ENCODE measurements at regions not wholly inside any gene's neighbourhood (a gene's known extent, or its start where the extent isn't known, plus 50 kb on each side); places are given as distances from the start of the nearest gene placed in this dataset.

- intact Hi-C loops (cut with DNase I), result no loop called here
- H3K36me3 ChIP-seq, result no peaks in the 10 kb centered on the region
- no peaks in the 10 kb centered on the region for H3K9me3 ChIP-seq
- no peaks in the 10 kb centered on the region for H3K4me1 ChIP-seq (replicated peaks)
- no peak for DNase-seq (ENCODE audit: low spot score)
- no peaks in the 10 kb centered on the region for H3K27me3 ChIP-seq (replicated peaks; ENCODE audit: insufficient read depth)
- no peak for TF ChIP-seq POLR2A (IDR thresholded peaks at IDR 0.05)
- TF ChIP-seq POLR2AphosphoS5 (IDR thresholded peaks at IDR 0.05), result no peak
- no peak for TF ChIP-seq CTCF (IDR thresholded peaks at IDR 0.05)
- no peak overlapping the region for H3K27ac ChIP-seq
- WGBS, result 96% methylated on average over 1 of the region's 1 CpG
- no peak overlapping the region for H3K4me3 ChIP-seq
Measured at GRCh38 chr3:146382386-146382785, 87.0 kb downstream of the PLSCR2 start.

GRCh38 chr3:146380046-146380445, 89.3 kb downstream of the PLSCR2 start:
- H3K4me1 ChIP-seq (replicated peaks), result no peaks in the 10 kb centered on the region
- no peak overlapping the region for H3K27ac ChIP-seq
- no peaks in the 10 kb centered on the region for H3K9me3 ChIP-seq
- TF ChIP-seq CTCF (IDR thresholded peaks at IDR 0.05) (no peak), POLR2A (IDR thresholded peaks at IDR 0.05) (no peak), POLR2AphosphoS5 (IDR thresholded peaks at IDR 0.05) (no peak)
- H3K36me3 ChIP-seq, result no peaks in the 10 kb centered on the region
- WGBS, result 31% methylated on average over 2 of the region's 2 CpGs
- no peaks in the 10 kb centered on the region for H3K27me3 ChIP-seq (replicated peaks; ENCODE audit: insufficient read depth)
- intact Hi-C loops (cut with DNase I), result no loop called here
- H3K4me3 ChIP-seq, result no peak overlapping the region
- no peak for DNase-seq (ENCODE audit: low spot score)

- DNase-seq (ENCODE audit: low spot score), result no peak
- TF ChIP-seq POLR2A (IDR thresholded peaks at IDR 0.05) (no peak), POLR2AphosphoS5 (IDR thresholded peaks at IDR 0.05) (no peak), CTCF (IDR thresholded peaks at IDR 0.05) (no peak)
Measured at GRCh38 chr3:146375219-146375618, 94.1 kb downstream of the PLSCR2 start.

GRCh38 chr3:146374146-146374545, 95.2 kb downstream of the PLSCR2 start:
- 49% methylated on average over 2 of the region's 2 CpGs for WGBS
- H3K9me3 ChIP-seq, result no peaks in the 10 kb centered on the region
- no peak overlapping the region for H3K4me3 ChIP-seq
- no peaks in the 10 kb centered on the region for H3K36me3 ChIP-seq
- TF ChIP-seq POLR2AphosphoS5 (IDR thresholded peaks at IDR 0.05) (no peak), CTCF (IDR thresholded peaks at IDR 0.05) (no peak), POLR2A (IDR thresholded peaks at IDR 0.05) (no peak)
- no peaks in the 10 kb centered on the region for H3K4me1 ChIP-seq (replicated peaks)
- H3K27ac ChIP-seq, result no peak overlapping the region
- DNase-seq (ENCODE audit: low spot score), result no peak
- intact Hi-C loops (cut with DNase I), result no loop called here
- no peaks in the 10 kb centered on the region for H3K27me3 ChIP-seq (replicated peaks; ENCODE audit: insufficient read depth)

More at GRCh38 chr3:146375219-146375618, 94.1 kb downstream of the PLSCR2 start:
- Histone ChIP-seq H3K27me3 (replicated peaks; ENCODE audit: insufficient read depth) (no peaks in the 10 kb centered on the region), H3K27ac (no peak overlapping the region), H3K9me3 (no peaks in the 10 kb centered on the region), H3K4me1 (replicated peaks) (no peaks in the 10 kb centered on the region), H3K4me3 (no peak overlapping the region), H3K36me3 (no peaks in the 10 kb centered on the region)
- intact Hi-C loops (cut with DNase I), result no loop called here
- 89% methylated on average over 3 of the region's 3 CpGs for WGBS

GRCh38 chr3:146371902-146372301, 97.5 kb downstream of the PLSCR2 start:
- no peak for DNase-seq (ENCODE audit: low spot score)

More at GRCh38 chr3:146371902-146372301, 97.5 kb downstream of the PLSCR2 start:
- no peak for TF ChIP-seq POLR2A (IDR thresholded peaks at IDR 0.05)
- TF ChIP-seq CTCF (IDR thresholded peaks at IDR 0.05), result no peak
- no peak for TF ChIP-seq POLR2AphosphoS5 (IDR thresholded peaks at IDR 0.05)
- H3K36me3 ChIP-seq, result no peaks in the 10 kb centered on the region
- intact Hi-C loops (cut with DNase I), result no loop called here
- H3K27me3 ChIP-seq (replicated peaks; ENCODE audit: insufficient read depth), result no peaks in the 10 kb centered on the region
- WGBS, result 78% methylated on average over 1 of the region's 1 CpG
- H3K4me3 ChIP-seq, result no peak overlapping the region
- H3K4me1 ChIP-seq (replicated peaks), result no peaks in the 10 kb centered on the region
- no peak overlapping the region for H3K27ac ChIP-seq
- H3K9me3 ChIP-seq, result no peaks in the 10 kb centered on the region
